HCT116 (cell line): ENCODE measurements at regions not wholly inside any gene's neighbourhood (a gene's known extent, or its start where the extent isn't known, plus 50 kb on each side); places are given as distances from the start of the nearest gene placed in this dataset.

Experiments used
- POLR2A ChIP-seq: IDR thresholded peaks from 2 replicates; pipeline ENCODE4 v1.7.0; 2011; ENCODE audit warnings: borderline replicate concordance; ENCODE audit not compliant: insufficient read depth, insufficient read length; ENCODE audit errors: extremely low read depth
- SP1 ChIP-seq: IDR thresholded peaks from 2 replicates; pipeline ENCODE4 v1.6.1; 2012; ENCODE audit warnings: low read depth
- TF ChIP-seq, protein P1 (sequence below), 3 experiments: fragments of 200-600 bp in 1 of 3; sonication (generic) in 1 of 3; IDR thresholded peaks in 2 of 3; conservative IDR thresholded peaks in 1 of 3; 2 replicates each; pipeline ENCODE4 v1.5.1; 2012 to 2017; ENCODE audit warnings: low read depth in 2 of 3, low read length in 2 of 3, antibody characterized with exemption in 1 of 3, borderline replicate concordance in 1 of 3, control low read depth in 1 of 3, mild to moderate bottlenecking in 1 of 3, mixed read lengths in 1 of 3, mixed run types in 1 of 3, moderate library complexity in 1 of 3; ENCODE audit not compliant: insufficient read depth in 1 of 3

DNA sequence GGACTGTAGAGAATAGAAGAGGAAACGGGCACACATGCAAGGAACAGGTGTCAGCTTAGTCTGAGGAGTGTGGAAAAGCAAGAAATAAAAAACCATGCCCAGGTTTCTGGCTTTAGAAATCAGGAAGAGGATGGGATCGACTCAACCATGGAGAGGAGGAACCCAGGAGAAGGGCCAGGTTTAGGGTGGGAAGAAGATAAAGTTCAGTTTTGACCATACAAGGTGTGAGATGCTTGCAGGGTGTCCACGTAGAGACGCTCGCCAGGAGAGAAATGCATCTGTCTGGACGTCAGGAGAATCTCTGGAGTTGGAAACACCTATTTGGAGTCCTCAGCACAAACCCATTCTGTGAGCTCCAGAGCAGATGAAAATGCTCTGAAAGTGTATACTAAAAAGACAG, 275.1 kb downstream of the CYRIA start:
- no peak for TF ChIP-seq POLR2A
- TF ChIP-seq, protein P1, sequence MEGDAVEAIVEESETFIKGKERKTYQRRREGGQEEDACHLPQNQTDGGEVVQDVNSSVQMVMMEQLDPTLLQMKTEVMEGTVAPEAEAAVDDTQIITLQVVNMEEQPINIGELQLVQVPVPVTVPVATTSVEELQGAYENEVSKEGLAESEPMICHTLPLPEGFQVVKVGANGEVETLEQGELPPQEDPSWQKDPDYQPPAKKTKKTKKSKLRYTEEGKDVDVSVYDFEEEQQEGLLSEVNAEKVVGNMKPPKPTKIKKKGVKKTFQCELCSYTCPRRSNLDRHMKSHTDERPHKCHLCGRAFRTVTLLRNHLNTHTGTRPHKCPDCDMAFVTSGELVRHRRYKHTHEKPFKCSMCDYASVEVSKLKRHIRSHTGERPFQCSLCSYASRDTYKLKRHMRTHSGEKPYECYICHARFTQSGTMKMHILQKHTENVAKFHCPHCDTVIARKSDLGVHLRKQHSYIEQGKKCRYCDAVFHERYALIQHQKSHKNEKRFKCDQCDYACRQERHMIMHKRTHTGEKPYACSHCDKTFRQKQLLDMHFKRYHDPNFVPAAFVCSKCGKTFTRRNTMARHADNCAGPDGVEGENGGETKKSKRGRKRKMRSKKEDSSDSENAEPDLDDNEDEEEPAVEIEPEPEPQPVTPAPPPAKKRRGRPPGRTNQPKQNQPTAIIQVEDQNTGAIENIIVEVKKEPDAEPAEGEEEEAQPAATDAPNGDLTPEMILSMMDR (IDR thresholded peaks at IDR 0.05 in 2 of 3, conservative IDR thresholded peaks at IDR 0.05 in 1 of 3; ENCODE audit: borderline replicate concordance in 1 of 3, insufficient read depth in 1 of 3, low read depth in 2 of 3, low read length in 2 of 3), result no peak
- no peak for TF ChIP-seq SP1
